GM10266 (cell line): ENCODE measurements at regions not wholly inside any gene's neighbourhood (a gene's known extent, or its start where the extent isn't known, plus 50 kb on each side); places are given as distances from the start of the nearest gene placed in this dataset.

Experiments used
- DNase-seq: peaks from one replicate; pipeline ENCODE4 v3.0.0; 2012; ENCODE audit errors: extremely low spot score
- TF ChIP-seq, protein P1 (sequence below): IDR thresholded peaks from 2 replicates; pipeline ENCODE4 v1.5.1; 2012; ENCODE audit warnings: mild to moderate bottlenecking, low read depth; ENCODE audit not compliant: control insufficient read depth, insufficient read depth; ENCODE audit errors: missing control alignments

DNA sequence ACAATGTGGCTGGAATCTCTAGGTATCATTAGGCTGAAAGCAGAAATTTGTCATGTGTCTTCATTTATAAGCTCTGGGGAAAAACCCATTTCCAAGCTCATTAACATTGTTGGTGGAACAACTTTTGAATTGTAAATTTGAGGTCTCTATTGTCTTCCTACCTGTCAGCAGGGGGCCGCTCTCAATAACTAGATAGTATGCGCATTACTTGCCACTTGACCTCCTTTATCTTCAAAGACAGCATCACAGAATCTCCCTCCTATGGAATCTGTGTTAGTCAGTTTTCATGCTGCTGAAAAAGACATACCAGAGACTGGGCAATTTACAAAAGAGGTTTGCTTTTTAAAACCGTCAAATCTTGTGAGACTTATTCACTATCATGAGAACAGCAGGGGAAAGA is 223.1 kb downstream of the CALCRL start:
- TF ChIP-seq, protein P1, sequence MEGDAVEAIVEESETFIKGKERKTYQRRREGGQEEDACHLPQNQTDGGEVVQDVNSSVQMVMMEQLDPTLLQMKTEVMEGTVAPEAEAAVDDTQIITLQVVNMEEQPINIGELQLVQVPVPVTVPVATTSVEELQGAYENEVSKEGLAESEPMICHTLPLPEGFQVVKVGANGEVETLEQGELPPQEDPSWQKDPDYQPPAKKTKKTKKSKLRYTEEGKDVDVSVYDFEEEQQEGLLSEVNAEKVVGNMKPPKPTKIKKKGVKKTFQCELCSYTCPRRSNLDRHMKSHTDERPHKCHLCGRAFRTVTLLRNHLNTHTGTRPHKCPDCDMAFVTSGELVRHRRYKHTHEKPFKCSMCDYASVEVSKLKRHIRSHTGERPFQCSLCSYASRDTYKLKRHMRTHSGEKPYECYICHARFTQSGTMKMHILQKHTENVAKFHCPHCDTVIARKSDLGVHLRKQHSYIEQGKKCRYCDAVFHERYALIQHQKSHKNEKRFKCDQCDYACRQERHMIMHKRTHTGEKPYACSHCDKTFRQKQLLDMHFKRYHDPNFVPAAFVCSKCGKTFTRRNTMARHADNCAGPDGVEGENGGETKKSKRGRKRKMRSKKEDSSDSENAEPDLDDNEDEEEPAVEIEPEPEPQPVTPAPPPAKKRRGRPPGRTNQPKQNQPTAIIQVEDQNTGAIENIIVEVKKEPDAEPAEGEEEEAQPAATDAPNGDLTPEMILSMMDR = no peak
- DNase-seq = no peak

GRCh38 chr2:187220071-187220470 is 228.0 kb downstream of the CALCRL start:
- no peak for DNase-seq
- TF ChIP-seq, protein P1 = no peak

GRCh38 chr2:187215532-187216240 is 232.4 kb downstream of the CALCRL start:
- TF ChIP-seq, protein P1 = no peak
- no peak for DNase-seq

- no peak for DNase-seq
- TF ChIP-seq, protein P1 = no peak
These were observed 233.7 kb downstream of the CALCRL start for GRCh38 chr2:187214306-187214705.

- TF ChIP-seq, protein P1 = no peak
- DNase-seq = no peak
These were observed 234.3 kb downstream of the CALCRL start for GRCh38 chr2:187213798-187214197.

- DNase-seq = no peak
- TF ChIP-seq, protein P1 = no peak
These were observed 237.3 kb downstream of the CALCRL start for GRCh38 chr2:187210726-187211125.

GRCh38 chr2:187208199-187208785 is 239.8 kb downstream of the CALCRL start:
- TF ChIP-seq, protein P1 = no peak

More at GRCh38 chr2:187208199-187208785, 239.8 kb downstream of the CALCRL start:
- no peak for DNase-seq
